Spleen (tissue), 7 donors: ENCODE measurements at regions not wholly inside any gene's neighbourhood (a gene's known extent, or its start where the extent isn't known, plus 50 kb on each side); places are given as distances from the start of the nearest gene placed in this dataset.

Experiments used
- CTCF ChIP-seq, 11 experiments: fragments of 200-600 bp in 7 of 11; fragments of 450-650 bp in 4 of 11; sonication (generic) in 4 of 11; IDR thresholded peaks in 8 of 11; conservative IDR thresholded peaks in 3 of 11; 1 replicate in 7 of 11; 2 replicates in 4 of 11; pipeline versions ENCODE4 v1.4.0 to v1.8.0; 2016 to 2021; ENCODE audit warnings: antibody characterized with exemption in 11 of 11, inconsistent platforms in 4 of 11, mild to moderate bottlenecking in 1 of 11
- POLR2AphosphoS5 ChIP-seq, 3 donors: sonication (generic); formaldehyde crosslinking; IDR thresholded peaks; one replicate each; pipeline ENCODE4 v1.5.1; 2017; ENCODE audit warnings: antibody characterized with exemption in 3 of 3
- donor health status: DM: no; HTN: no; CAD: no; lungs with moderate emphysema.
- donor health status: DM: no; HTN: no; CAD: no.
- donor health status: DM: no; HTN: no; CAD: no.

GRCh38 chr16:86039606-86040005 is 140.6 kb downstream of the IRF8 start:
- no peak for TF ChIP-seq CTCF (IDR thresholded peaks at IDR 0.05 in 8 of 11, conservative IDR thresholded peaks at IDR 0.05 in 3 of 11)
- no peak for TF ChIP-seq POLR2AphosphoS5 (IDR thresholded peaks at IDR 0.05)
